ENCODE measurements at regions not wholly inside any gene's neighbourhood (a gene's known extent, or its start where the extent isn't known, plus 50 kb on each side); places are given as distances from the start of the nearest gene placed in this dataset.

DNA sequence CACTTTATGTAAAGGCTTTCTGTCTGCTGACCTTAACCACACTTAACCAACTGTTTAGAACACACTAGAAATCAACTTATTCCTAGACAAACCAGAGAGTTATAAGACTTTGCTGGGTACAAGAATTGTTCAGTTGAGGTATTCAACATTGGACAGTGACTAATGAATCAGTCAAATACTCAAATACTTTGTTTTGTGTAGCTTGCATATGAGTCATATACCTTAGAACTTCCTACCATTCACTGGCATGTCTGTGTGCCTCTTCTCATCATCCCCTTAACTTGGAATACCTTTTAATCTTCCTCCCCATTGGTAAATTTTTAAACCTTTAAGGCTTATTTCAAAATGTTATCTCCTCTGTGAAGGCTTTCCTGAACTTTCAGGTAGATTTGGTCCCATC, 708.8 kb upstream of the GRIA3 start:
- Mint-ChIP-seq H3K27ac (ENCODE audit: unreplicated experiment) (no peak overlapping the region), H3K36me3 (ENCODE audit: insufficient read depth, unreplicated experiment) (no peaks in the 10 kb centered on the region), H3K9me3 (ENCODE audit: unreplicated experiment) (peaks cover under 1% of the 10 kb centered on the region), H3K4me3 (ENCODE audit: unreplicated experiment) (no peak overlapping the region), H3K4me1 (ENCODE audit: low read depth, unreplicated experiment) (no peaks in the 10 kb centered on the region), H3K27me3 (ENCODE audit: insufficient read depth, unreplicated experiment) (no peaks in the 10 kb centered on the region)
- Histone ChIP-seq H3K36me3 (ENCODE audit: control insufficient read depth, insufficient read depth, low read length) (no peaks in the 10 kb centered on the region), H3K4me1 (peaks cover 8% of the 10 kb centered on the region; the same call in 1 of the 2 replicates), H3K9me3 (no peaks in the 10 kb centered on the region), H3K27me3 (replicated peaks; ENCODE audit: control insufficient read depth, insufficient read depth, low read length) (no peaks in the 10 kb centered on the region), H3K4me3 (ENCODE audit: low read depth, low read length) (no peak overlapping the region)
- no TSS peak for BruUV-seq (replicated peaks)
- ChIA-PET CTCF (no interaction called here), POLR2A (no interaction called here)
- intact Hi-C loops (cut with micrococcal nuclease; ENCODE audit: unreplicated experiment): no loop called here
- TF ChIP-seq, protein P1, sequence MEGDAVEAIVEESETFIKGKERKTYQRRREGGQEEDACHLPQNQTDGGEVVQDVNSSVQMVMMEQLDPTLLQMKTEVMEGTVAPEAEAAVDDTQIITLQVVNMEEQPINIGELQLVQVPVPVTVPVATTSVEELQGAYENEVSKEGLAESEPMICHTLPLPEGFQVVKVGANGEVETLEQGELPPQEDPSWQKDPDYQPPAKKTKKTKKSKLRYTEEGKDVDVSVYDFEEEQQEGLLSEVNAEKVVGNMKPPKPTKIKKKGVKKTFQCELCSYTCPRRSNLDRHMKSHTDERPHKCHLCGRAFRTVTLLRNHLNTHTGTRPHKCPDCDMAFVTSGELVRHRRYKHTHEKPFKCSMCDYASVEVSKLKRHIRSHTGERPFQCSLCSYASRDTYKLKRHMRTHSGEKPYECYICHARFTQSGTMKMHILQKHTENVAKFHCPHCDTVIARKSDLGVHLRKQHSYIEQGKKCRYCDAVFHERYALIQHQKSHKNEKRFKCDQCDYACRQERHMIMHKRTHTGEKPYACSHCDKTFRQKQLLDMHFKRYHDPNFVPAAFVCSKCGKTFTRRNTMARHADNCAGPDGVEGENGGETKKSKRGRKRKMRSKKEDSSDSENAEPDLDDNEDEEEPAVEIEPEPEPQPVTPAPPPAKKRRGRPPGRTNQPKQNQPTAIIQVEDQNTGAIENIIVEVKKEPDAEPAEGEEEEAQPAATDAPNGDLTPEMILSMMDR (IDR thresholded peaks at IDR 0.05; ENCODE audit: insufficient read depth in 1 of 2, low read depth in 1 of 2, low read length in 1 of 2, severe bottlenecking in 1 of 2, unreplicated experiment in 1 of 2): no peak
- DNase-seq: no peak

DNA sequence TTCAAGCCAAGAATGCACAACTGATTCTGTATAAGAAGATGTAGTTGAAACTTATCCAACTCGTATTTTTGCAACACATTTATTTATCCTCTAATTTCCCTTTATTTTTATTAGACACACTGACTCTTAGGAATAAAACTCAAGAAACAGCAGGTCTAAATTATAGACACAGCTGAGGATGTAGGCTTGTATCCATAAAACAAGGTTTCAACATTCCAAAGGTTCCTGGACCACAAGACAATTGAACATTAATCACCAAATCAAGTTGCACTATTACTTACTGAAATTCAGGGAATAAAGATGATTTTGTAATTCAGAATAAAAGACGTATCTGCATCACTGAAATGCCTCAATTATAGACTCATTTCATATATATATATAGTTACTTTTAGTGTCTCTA, 683.5 kb upstream of the GRIA3 start:
- no peaks in the 10 kb centered on the region for H3K4me1 Mint-ChIP-seq (ENCODE audit: low read depth, unreplicated experiment)
- no peak for DNase-seq
- no peaks in the 10 kb centered on the region for H3K36me3 ChIP-seq (ENCODE audit: control insufficient read depth, insufficient read depth, low read length)
- no peaks in the 10 kb centered on the region for H3K27me3 ChIP-seq (replicated peaks; ENCODE audit: control insufficient read depth, insufficient read depth, low read length)
- no peak overlapping the region for H3K27ac Mint-ChIP-seq (ENCODE audit: unreplicated experiment)
- no peaks in the 10 kb centered on the region for H3K4me1 ChIP-seq
- BruUV-seq (replicated peaks): no TSS peak
- ChIA-PET POLR2A (no interaction called here), CTCF (no interaction called here)
- no peaks in the 10 kb centered on the region for H3K27me3 Mint-ChIP-seq (ENCODE audit: insufficient read depth, unreplicated experiment)
- H3K9me3 ChIP-seq: no peaks in the 10 kb centered on the region
- intact Hi-C loops (cut with micrococcal nuclease; ENCODE audit: unreplicated experiment): no loop called here
- H3K9me3 Mint-ChIP-seq (ENCODE audit: unreplicated experiment): no peaks in the 10 kb centered on the region
- H3K4me3 ChIP-seq (ENCODE audit: low read depth, low read length): no peak overlapping the region
- H3K36me3 Mint-ChIP-seq (ENCODE audit: insufficient read depth, unreplicated experiment): no peaks in the 10 kb centered on the region
- H3K4me3 Mint-ChIP-seq (ENCODE audit: unreplicated experiment): no peak overlapping the region
- TF ChIP-seq, protein P1 (IDR thresholded peaks at IDR 0.05; ENCODE audit: insufficient read depth in 1 of 2, low read depth in 1 of 2, low read length in 1 of 2, severe bottlenecking in 1 of 2, unreplicated experiment in 1 of 2): no peak

DNA sequence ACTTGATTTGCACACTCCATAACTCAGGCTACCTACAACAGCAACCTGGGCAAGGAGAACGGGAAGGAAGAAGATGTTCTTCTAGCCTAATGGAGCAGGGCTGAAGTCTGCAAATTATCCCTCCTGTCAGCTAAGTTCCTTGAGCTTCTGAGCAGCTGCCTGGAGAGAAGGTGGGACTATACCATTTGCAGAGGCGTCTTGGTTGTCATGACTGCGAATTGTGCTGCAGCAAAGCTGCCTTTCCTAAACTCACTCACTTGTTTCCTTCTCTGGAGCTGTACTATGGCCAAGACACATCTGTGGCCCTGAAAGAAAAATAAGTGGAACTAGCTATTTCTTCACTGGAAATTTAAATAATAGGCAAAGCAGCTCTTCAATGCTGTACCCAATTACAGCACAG, 682.4 kb upstream of the GRIA3 start:
- CTCF ChIA-PET: no interaction called here
- Mint-ChIP-seq H3K4me1 (ENCODE audit: low read depth, unreplicated experiment) (no peaks in the 10 kb centered on the region), H3K4me3 (ENCODE audit: unreplicated experiment) (no peak overlapping the region), H3K27me3 (ENCODE audit: insufficient read depth, unreplicated experiment) (no peaks in the 10 kb centered on the region), H3K36me3 (ENCODE audit: insufficient read depth, unreplicated experiment) (no peaks in the 10 kb centered on the region), H3K9me3 (ENCODE audit: unreplicated experiment) (no peaks in the 10 kb centered on the region), H3K27ac (ENCODE audit: unreplicated experiment) (no peak overlapping the region)
- H3K4me3 ChIP-seq (ENCODE audit: low read depth, low read length): no peak overlapping the region
- no peaks in the 10 kb centered on the region for H3K4me1 ChIP-seq
- H3K36me3 ChIP-seq (ENCODE audit: control insufficient read depth, insufficient read depth, low read length): no peaks in the 10 kb centered on the region
- H3K9me3 ChIP-seq: no peaks in the 10 kb centered on the region
- POLR2A ChIA-PET: no interaction called here
- H3K27me3 ChIP-seq (replicated peaks; ENCODE audit: control insufficient read depth, insufficient read depth, low read length): no peaks in the 10 kb centered on the region
- no TSS peak for BruUV-seq (replicated peaks)
- intact Hi-C loops (cut with micrococcal nuclease; ENCODE audit: unreplicated experiment): no loop called here
- TF ChIP-seq, protein P1 (IDR thresholded peaks at IDR 0.05; ENCODE audit: insufficient read depth in 1 of 2, low read depth in 1 of 2, low read length in 1 of 2, severe bottlenecking in 1 of 2, unreplicated experiment in 1 of 2): no peak
- DNase-seq: no peak

All from Caco-2 (cell line).